NB4 (cell line): ENCODE measurements at regions not wholly inside any gene's neighbourhood (a gene's known extent, or its start where the extent isn't known, plus 50 kb on each side); places are given as distances from the start of the nearest gene placed in this dataset.

Source experiments
- CTCF ChIP-seq: IDR thresholded peaks from one replicate; pipeline ENCODE4 v1.5.1; 2012; ENCODE audit warnings: low read depth, low read length
- MYC ChIP-seq: IDR thresholded peaks from 2 replicates; pipeline ENCODE4 v1.6.1; 2011; ENCODE audit warnings: low read depth, low read length
- POLR2A ChIP-seq: IDR thresholded peaks from 2 replicates; pipeline ENCODE4 v1.6.1; 2011; ENCODE audit warnings: mild to moderate bottlenecking; ENCODE audit not compliant: insufficient read length; ENCODE audit errors: extremely low read depth
- TF ChIP-seq, protein P1 (sequence below): IDR thresholded peaks from 2 replicates; pipeline ENCODE4 v1.6.1; 2011; ENCODE audit warnings: low read depth, low read length

DNA sequence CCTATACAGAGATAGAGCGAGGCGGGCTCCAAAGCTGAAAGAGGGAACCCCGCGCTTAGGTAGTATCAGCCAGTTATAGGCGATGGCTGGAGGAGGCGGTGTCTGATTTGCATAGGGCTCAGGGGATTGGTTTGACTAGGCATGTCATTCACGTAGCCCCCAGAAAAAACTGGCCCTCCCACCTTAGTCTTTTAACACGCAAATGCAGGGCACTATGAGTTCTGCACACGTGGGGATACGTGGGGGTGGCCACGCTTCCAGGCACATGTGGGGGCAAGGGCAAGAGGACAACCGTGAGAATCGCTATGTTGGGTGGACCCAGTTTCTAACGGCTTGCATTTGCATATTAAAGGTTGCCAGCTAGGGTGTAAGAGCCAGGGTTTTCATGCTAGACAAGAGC, 56.7 kb upstream of the MSTN start:
- no peak for TF ChIP-seq CTCF
- TF ChIP-seq, protein P1, sequence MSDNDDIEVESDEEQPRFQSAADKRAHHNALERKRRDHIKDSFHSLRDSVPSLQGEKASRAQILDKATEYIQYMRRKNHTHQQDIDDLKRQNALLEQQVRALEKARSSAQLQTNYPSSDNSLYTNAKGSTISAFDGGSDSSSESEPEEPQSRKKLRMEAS = no peak
- TF ChIP-seq POLR2A = no peak
- no peak for TF ChIP-seq MYC
